Epithelial cell of esophagus (primary cell): ENCODE measurements at regions not wholly inside any gene's neighbourhood (a gene's known extent, or its start where the extent isn't known, plus 50 kb on each side); places are given as distances from the start of the nearest gene placed in this dataset.

Experiments used
- DNase-seq: peaks from one replicate; pipeline ENCODE4 v3.0.0; 2010; ENCODE audit warnings: low read depth
- H3K4me3 ChIP-seq: 2 replicates; pipeline ENCODE4 v1.5.1; 2011; ENCODE audit warnings: mild to moderate bottlenecking, low read length, control low read depth
- CTCF ChIP-seq: IDR thresholded peaks from 2 replicates; pipeline ENCODE4 v1.5.1; 2011; ENCODE audit warnings: low read depth, mild to moderate bottlenecking, low read length, control low read depth, inconsistent platforms; ENCODE audit not compliant: insufficient read depth; ENCODE audit errors: missing control alignments

- no peak for DNase-seq
- no peak overlapping the region for H3K4me3 ChIP-seq
Measured at GRCh38 chr13:50406831-50407230, 391.6 kb downstream of the KCNRG start.

GRCh38 chr13:50408068-50408467, 392.8 kb downstream of the KCNRG start:
- H3K4me3 ChIP-seq = no peak overlapping the region
- TF ChIP-seq CTCF = no peak
- DNase-seq = no peak

More at GRCh38 chr13:50406831-50407230, 391.6 kb downstream of the KCNRG start:
- no peak for TF ChIP-seq CTCF

GRCh38 chr13:50409220-50409619, 394.0 kb downstream of the KCNRG start:
- DNase-seq = no peak
- TF ChIP-seq CTCF = no peak
- H3K4me3 ChIP-seq = no peak overlapping the region

GRCh38 chr13:50410921-50411746, 395.9 kb downstream of the KCNRG start:
- DNase-seq = peak; percentile 90
- H3K4me3 ChIP-seq = no peak overlapping the region
- no peak for TF ChIP-seq CTCF

- no peak for DNase-seq
- no peak for TF ChIP-seq CTCF
Measured at GRCh38 chr13:50412046-50412617, 396.9 kb downstream of the KCNRG start.

GRCh38 chr13:50414640-50415039, 399.4 kb downstream of the KCNRG start:
- H3K4me3 ChIP-seq = no peak overlapping the region
- no peak for TF ChIP-seq CTCF
- DNase-seq = no peak

More at GRCh38 chr13:50412046-50412617, 396.9 kb downstream of the KCNRG start:
- no peak overlapping the region for H3K4me3 ChIP-seq
